ENCODE measurements at regions not wholly inside any gene's neighbourhood (a gene's known extent, or its start where the extent isn't known, plus 50 kb on each side); places are given as distances from the start of the nearest gene placed in this dataset.

- TF ChIP-seq CTCF (IDR thresholded peaks at IDR 0.05) = no peak
- no peak for TF ChIP-seq POLR2A (IDR thresholded peaks at IDR 0.05)
Measured at GRCh38 chr20:40826699-40827098, 137.7 kb upstream of the MAFB start.

Data from breast epithelium (tissue), 3 donors.